ENCODE measurements at regions not wholly inside any gene's neighbourhood (a gene's known extent, or its start where the extent isn't known, plus 50 kb on each side); places are given as distances from the start of the nearest gene placed in this dataset.

DNA sequence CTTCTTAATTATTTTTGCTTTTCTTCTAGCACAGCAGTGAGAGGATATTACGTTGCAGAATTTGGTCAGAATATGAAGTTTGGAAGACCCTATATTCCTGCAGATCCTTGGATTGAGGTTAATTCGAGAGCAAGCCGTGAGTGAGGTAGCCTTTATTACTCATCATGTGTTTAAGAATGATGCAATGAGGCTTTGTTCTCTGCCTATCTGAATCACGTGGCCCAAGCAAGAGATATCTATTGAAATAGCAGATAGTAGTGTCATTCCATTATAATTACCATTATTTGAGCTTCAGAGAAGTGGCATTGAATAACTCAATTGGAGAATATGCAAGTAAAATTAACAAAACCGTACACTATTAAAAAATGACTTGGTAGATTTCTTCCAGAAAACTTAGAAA lies 641.1 kb downstream of the TMEM182 start:
- TF ChIP-seq POLR2AphosphoS5 (IDR thresholded peaks at IDR 0.05; ENCODE audit: low read depth, low read length), result no peak
- TF ChIP-seq, protein P1, sequence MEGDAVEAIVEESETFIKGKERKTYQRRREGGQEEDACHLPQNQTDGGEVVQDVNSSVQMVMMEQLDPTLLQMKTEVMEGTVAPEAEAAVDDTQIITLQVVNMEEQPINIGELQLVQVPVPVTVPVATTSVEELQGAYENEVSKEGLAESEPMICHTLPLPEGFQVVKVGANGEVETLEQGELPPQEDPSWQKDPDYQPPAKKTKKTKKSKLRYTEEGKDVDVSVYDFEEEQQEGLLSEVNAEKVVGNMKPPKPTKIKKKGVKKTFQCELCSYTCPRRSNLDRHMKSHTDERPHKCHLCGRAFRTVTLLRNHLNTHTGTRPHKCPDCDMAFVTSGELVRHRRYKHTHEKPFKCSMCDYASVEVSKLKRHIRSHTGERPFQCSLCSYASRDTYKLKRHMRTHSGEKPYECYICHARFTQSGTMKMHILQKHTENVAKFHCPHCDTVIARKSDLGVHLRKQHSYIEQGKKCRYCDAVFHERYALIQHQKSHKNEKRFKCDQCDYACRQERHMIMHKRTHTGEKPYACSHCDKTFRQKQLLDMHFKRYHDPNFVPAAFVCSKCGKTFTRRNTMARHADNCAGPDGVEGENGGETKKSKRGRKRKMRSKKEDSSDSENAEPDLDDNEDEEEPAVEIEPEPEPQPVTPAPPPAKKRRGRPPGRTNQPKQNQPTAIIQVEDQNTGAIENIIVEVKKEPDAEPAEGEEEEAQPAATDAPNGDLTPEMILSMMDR (IDR thresholded peaks at IDR 0.05), result no peak
- no peak for TF ChIP-seq REST (IDR thresholded peaks at IDR 0.05; ENCODE audit: insufficient read depth in 1 of 2, low read depth in 2 of 2, low read length in 1 of 2)

All from Panc1 (cell line).